ENCODE measurements at regions not wholly inside any gene's neighbourhood (a gene's known extent, or its start where the extent isn't known, plus 50 kb on each side); places are given as distances from the start of the nearest gene placed in this dataset.
"Not testable (repeated sequence)": the region's sequence is repeated elsewhere in the genome, so short reads cannot be mapped to it uniquely, and the experiment has no call there.

DNA sequence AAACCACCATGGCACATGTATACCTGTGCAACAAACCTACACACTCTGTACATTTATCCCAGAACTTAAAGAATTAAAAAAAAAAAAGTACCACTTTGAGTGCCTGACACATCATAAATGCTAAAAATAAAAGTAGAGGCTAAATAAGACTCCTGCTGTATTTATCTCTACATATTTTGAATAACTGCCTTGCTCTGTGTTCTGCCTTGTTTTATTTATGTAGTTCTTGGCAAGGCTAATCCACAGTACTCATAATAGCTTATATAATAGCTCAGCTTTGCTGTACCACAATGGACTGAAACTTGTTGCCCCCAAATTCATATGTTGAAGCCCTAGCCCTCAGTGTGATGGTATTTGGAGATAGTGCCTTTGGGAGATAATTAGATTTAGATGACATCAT lies 95.4 kb upstream of the ADAMTS9 start:
- no peak for TF ChIP-seq CTCF (conservative IDR thresholded peaks at IDR 0.05)
- Mint-ChIP-seq H3K27me3 (ENCODE audit: insufficient read depth) (no peaks in the 10 kb centered on the region), H3K9me3 (peaks cover 20% of the 10 kb centered on the region), H3K4me1 (no peaks in the 10 kb centered on the region), H3K36me3 (ENCODE audit: low read depth) (peaks cover 2% of the 10 kb centered on the region), H3K27ac (no peak overlapping the region), H3K4me3 (no peak overlapping the region)
- H3K27me3 ChIP-seq (ENCODE audit: control insufficient read depth, insufficient read depth, low read length, poor library complexity, severe bottlenecking) = no peaks in the 10 kb centered on the region
- no peak overlapping the region for H3K9ac ChIP-seq (ENCODE audit: extremely low read depth, low read length, poor library complexity, severe bottlenecking)
- peaks cover 8% of the 10 kb centered on the region for H3K9me3 ChIP-seq (ENCODE audit: control insufficient read depth, low read length)
- no peak overlapping the region for H3K27ac ChIP-seq (ENCODE audit: low read depth, low read length)
- no peaks in the 10 kb centered on the region for H3K36me3 ChIP-seq (ENCODE audit: control insufficient read depth, insufficient read depth, low read length)
- no peak for DNase-seq
- no peak overlapping the region for H3K4me3 ChIP-seq (ENCODE audit: low read length)
- H3K4me1 ChIP-seq (ENCODE audit: control insufficient read depth, insufficient read depth, low read length) = no peaks in the 10 kb centered on the region

DNA sequence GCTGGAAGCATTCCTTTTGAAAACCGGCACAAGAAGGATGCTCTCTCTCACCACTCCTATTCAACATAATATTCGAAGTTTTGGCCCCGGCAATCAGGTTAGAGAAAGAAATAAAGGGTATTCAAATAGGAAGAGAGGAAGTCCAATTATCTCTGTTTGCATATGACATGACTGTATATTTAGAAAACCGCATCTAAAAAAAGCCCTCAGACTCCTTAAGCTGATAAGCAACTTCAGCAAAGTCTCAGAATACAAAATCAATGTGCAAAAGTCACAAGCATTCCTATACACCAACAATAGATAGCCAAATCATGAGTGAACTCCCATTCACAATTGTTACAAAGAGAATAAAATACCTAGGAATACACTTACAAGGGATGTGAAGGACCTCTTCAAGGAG lies 93.1 kb upstream of the ADAMTS9 start:
- peaks cover 36% of the 10 kb centered on the region for H3K9me3 Mint-ChIP-seq
- not testable (repeated sequence) for H3K4me1 Mint-ChIP-seq
- WGBS, 2 experiments (ENCODE audit: insufficient coverage in 1 of 2, insufficient read length in 1 of 2) = 85 to 90% methylated on average over 2 to 4 of the region's 4 CpGs

GRCh38 chr3:64773137-64773536 lies 85.3 kb upstream of the ADAMTS9 start:
- no peak overlapping the region for H3K4me3 Mint-ChIP-seq

More for the DNA sequence above, 93.1 kb upstream of the ADAMTS9 start:
- H3K4me3 ChIP-seq (ENCODE audit: low read length); H3K4me3 Mint-ChIP-seq; DNase-seq; H3K27me3 ChIP-seq (ENCODE audit: control insufficient read depth, insufficient read depth, low read length, poor library complexity, severe bottlenecking); H3K27ac ChIP-seq (ENCODE audit: low read depth, low read length); H3K36me3 ChIP-seq (ENCODE audit: control insufficient read depth, insufficient read depth, low read length); H3K4me1 ChIP-seq (ENCODE audit: control insufficient read depth, insufficient read depth, low read length); H3K9ac ChIP-seq (ENCODE audit: extremely low read depth, low read length, poor library complexity, severe bottlenecking); H3K36me3 Mint-ChIP-seq (ENCODE audit: low read depth); H3K27ac Mint-ChIP-seq; H3K27me3 Mint-ChIP-seq (ENCODE audit: insufficient read depth): not testable (repeated sequence)
- H3K9me3 ChIP-seq (ENCODE audit: control insufficient read depth, low read length) = peaks cover 22% of the 10 kb centered on the region

More at GRCh38 chr3:64773137-64773536, 85.3 kb upstream of the ADAMTS9 start:
- H3K9ac ChIP-seq (ENCODE audit: extremely low read depth, low read length, poor library complexity, severe bottlenecking) = no peak overlapping the region
- WGBS, 2 experiments (ENCODE audit: insufficient coverage in 1 of 2, insufficient read length in 1 of 2) = 84 to 90% methylated on average over 4 to 5 of the region's 5 CpGs
- H3K36me3 ChIP-seq (ENCODE audit: control insufficient read depth, insufficient read depth, low read length) = no peaks in the 10 kb centered on the region
- no peak overlapping the region for H3K27ac Mint-ChIP-seq
- H3K4me3 ChIP-seq (ENCODE audit: low read length) = no peak overlapping the region
- no peak for TF ChIP-seq CTCF (conservative IDR thresholded peaks at IDR 0.05)
- peaks cover 7% of the 10 kb centered on the region for H3K27me3 Mint-ChIP-seq (ENCODE audit: insufficient read depth)
- H3K9me3 ChIP-seq (ENCODE audit: control insufficient read depth, low read length) = peaks cover 15% of the 10 kb centered on the region
- H3K27ac ChIP-seq (ENCODE audit: low read depth, low read length) = no peak overlapping the region
- peaks cover 16% of the 10 kb centered on the region for H3K9me3 Mint-ChIP-seq
- H3K4me1 ChIP-seq (ENCODE audit: control insufficient read depth, insufficient read depth, low read length) = no peaks in the 10 kb centered on the region
- peaks cover 3% of the 10 kb centered on the region for H3K36me3 Mint-ChIP-seq (ENCODE audit: low read depth)
- DNase-seq = no peak
- H3K4me1 Mint-ChIP-seq = peaks cover 4% of the 10 kb centered on the region
- H3K27me3 ChIP-seq (ENCODE audit: control insufficient read depth, insufficient read depth, low read length, poor library complexity, severe bottlenecking) = no peaks in the 10 kb centered on the region

All from endodermal cell (in vitro differentiated cells).